NCI-H1092 (cell line): ENCODE measurements at regions not wholly inside any gene's neighbourhood (a gene's known extent, or its start where the extent isn't known, plus 50 kb on each side); places are given as distances from the start of the nearest gene placed in this dataset.
A peak's percentile ranks its signal among the peaks of the same experiment; 100 is the strongest.

Experiments used
- DNase-seq: peaks from one replicate; lab custom pipeline; 2025; lab: John Stamatoyannopoulos, UW

DNA sequence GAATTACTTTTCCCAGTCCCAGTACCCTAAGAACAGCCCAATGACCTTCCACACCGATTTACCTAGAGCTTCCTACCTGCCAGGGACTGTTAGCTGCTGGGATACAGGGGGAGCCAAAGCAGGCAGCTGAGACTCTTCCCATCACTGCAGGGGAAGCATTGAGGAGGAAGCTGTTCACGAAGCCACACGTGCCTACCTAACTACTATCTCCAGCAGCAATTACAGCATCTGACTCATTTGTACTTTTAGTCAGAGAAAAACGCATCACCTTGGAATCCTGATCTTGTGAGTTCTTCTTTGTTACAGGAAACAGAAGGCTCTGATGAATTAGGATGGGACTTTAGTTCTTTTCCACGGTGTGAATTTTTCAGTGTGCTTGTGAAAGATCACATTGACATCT is 113.7 kb upstream of the DHX40 start:
- no peak for DNase-seq

DNA sequence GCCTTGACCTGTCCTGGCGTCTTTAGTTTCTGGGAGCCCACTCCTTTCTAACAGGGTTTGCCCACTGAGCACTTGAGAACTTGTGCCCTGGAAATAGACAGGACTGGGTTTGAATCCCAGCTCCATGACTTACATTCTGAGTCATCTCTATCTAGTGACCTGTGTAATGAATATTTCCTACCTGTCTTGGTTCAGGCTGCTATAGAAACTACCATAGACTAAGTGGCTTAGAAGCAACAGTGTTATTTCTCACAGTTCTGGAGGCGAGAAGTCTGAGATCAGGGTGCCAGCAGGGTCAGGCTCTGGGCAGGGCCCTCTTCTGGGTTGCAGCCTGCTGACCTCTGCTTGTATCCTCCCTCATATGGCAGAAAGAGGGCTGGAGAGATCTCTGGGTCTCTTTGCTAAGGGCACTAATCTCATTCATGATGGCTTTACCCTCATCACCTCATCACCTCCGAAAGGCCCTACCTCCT is 110.7 kb upstream of the DHX40 start:
- DNase-seq = no peak

DNA sequence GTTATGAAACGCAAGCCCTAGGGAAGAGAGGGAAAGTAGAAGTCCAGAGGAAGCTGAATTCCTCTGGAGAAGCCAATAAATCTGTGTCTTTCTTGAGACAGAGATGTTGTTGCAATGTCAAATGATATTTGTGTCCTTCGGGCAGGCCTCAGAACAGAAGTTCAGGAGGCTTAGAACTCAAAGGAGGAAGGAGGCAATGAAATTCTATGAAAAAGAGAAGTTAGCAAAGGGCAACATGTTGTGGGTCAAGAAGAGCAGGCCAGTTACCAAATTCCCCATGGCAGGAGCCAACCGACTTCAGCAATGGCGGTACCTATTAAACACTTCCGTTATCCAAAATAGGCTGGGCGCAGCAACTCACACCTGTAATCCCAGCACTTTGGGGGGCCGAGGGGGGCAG is 109.0 kb upstream of the DHX40 start:
- no peak for DNase-seq

DNA sequence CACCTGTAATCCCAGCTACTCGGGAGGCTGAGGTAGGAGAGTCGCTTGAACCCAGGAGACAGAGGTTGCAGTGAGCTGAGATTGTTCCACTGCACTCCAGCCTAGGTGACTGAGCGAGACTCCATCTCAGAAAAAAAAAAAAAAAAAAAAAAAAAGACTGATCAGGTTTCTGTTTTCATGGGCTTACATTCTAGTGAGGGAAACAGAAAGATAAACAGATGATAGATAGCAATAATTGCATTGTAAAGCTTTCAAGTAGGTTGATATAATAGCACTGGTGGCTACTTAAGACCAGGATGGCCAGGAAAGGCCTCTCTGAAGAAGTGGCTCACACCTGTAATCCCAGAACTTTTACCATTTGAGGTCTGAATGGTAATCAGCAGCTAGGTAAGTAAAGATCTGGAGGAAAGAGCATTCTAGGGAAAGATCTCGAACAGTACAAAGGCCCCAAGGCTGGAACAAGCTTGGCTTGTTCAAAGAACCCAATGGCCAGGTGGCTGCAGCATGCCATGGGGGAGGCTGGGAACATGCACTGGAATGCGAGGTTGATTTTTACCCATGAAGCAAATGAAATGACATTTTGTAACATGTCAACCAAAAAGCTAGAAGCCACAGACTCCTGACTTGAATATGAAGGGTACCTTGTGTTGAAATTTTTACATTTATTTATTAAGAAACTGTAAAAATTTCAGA is 108.3 kb upstream of the DHX40 start:
- no peak for DNase-seq

DNA sequence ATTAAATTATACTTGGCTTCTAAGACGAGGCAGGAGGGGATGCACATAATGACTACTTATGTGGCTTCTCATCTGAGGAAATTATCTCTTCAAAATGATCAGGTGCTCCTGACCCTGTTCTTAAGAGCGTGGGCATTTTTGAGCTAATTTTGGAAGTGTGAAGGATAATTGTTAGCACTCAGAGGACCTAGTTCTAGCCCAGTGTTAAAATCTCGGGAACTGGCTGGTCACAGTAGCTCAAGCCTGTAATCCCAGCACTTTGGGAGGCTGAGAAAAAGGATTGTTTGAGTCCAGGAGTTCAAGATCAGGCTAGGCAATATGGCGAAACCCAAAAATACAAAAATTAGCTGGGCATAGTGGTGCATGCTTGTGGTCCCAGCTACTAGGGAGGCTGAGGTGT is 103.0 kb upstream of the DHX40 start:
- DNase-seq = no peak

DNA sequence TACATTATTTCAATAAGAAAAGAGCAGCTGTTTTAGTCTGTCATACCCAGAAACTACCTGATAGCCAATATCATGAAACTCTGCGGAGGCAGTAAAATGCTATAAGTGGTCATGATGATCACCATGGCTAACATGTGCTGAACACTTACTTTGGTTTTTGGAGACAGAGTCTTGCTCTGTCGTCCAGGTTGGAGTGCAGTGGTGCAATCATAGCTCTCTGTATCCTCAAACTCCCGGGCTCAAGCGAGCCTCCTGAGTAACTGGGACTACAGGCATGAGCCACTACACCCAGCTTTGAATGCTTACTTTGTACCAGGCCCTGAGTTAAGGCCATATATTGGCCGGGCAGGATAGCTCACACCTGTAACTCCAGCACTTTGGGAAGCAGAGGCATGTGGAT is 101.2 kb upstream of the DHX40 start:
- no peak for DNase-seq

DNA sequence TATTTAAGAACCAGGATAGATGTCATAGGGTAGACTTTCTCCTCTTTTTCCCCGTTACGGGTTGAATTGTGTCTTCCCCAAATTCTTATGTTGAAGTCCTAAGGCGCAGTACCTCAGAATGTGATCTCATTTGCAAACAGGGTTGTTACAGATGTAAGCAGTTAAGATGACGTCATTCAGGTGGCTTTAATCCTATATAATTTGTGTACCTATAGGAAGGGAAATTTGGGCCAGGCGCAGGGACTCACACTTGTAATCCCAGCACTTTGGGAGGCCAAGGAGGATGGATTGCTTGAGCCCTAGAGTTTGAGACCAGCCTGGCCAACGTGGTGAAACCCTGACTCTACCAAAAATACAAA is 99.5 kb upstream of the DHX40 start:
- DNase-seq = no peak

DNA sequence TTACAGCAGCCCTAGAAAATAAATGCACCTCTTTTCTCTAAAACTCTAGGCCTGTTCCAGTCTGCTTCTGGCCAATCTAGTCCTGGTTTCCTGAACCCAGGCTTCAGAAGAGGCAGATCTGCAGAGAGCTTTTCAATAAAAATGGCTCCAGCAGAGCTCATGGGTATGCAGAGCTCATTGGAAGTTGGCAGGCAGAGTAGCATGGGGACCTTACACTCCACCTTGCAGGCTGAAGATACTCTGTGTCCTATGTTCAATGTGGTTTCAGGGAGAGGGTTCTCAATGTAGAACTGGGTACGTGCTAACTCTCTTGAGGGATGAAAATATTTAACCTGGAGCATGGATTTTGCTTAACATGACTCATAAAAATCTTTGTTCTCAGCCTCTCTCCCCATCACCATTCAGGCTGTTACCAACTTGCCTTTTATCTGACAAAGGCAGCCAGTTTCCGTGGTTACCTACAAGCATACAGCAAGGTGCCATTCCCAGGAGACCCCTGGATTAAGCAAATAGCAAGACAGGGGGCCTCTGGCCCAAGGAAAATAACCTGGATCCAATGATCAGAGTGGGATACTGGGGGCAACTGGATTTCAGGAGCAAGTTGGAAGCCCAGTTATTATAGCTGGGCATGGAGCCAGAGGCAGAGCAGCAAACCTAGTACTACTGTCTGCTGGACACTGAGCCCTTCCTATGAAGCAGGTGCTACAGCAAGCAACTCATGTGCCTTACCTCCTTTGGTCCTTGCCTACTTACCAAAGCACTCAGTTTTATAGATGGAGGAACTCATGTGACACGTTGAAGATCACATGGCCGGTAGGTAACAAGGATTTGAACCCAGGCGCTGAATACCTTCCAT is 98.2 kb upstream of the DHX40 start:
- DNase-seq = peak; percentile 12

DNA sequence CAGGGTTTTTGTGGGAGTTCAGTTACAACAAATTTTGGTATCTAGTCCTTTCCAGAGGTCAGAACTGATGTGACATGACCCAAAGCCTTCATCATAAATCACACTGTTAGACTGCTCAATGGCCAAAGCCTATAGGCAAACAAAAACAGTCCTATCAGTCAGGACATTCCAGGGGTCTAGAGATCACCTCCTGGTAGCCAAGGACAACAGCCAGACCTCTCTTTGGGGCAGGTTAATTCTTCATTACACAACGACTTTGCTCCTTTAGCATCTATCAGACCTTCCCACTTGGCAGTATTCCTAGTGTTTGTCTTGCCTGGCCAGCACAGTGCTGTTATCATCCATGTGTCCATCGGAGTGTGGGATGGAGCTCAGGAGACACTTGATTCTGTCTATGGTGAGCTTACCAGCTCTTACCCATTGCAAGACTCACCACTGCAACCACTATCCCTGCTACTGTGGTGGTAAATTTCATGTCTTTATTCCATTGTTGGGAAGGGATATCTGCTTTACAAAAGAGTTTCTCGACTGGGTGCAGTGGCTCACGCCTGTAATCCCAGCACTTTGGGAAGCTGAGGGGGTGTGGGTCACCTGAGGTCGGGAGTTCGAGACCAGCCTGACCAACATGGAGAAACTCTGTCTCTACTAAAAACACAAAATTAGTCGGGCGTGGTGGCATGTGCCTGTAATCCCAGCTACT is 95.5 kb upstream of the DHX40 start:
- no peak for DNase-seq

DNA sequence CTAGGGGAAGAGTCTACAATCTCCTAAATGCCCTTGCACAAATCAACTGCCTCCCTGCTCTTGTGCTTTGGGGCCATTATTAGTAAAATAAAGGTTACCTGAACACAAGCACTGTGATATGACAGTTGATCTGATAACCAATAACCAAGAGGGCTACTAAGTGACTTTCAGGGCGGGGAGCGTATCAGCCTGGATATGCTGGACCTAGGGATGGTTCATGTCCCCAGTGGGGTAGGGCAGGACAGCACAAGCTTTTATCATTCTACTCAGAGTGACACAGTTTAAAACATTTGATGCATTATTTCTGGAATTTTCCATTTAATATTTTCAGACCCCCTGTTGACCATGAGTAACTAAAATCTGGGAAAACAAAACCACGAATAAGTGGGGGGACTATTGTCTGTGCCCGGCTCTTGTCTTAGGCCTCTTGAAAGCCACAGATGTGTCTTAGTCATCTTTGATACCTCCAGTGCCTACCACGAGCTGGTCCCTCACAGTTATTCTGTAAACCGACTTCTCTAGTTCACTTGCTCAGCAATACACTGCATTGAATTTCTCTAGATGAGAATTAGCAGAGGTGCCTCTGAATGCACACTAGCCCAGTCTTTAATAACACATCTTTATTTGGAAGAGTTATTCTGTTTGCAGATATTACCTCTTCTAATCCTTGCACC is 94.6 kb upstream of the DHX40 start:
- no peak for DNase-seq

DNA sequence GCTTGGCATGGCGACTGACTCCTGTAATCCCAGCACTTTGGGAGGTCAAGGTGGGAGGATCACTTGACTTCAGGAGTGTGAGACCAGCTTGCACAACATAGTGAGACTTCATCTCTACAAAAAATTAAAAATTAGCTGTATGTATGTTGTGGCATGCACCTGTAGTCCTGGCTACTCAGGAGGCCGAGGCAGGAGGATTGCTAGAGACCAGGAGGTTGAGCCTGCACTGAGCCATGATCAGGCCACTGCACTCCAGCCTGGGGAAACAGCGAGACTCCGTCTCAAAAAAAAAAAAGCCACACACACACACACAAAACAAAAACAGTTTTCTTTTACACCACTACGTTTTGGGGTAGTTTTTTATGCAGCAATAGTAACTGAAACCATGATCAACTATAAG is 89.0 kb upstream of the DHX40 start:
- DNase-seq = no peak

DNA sequence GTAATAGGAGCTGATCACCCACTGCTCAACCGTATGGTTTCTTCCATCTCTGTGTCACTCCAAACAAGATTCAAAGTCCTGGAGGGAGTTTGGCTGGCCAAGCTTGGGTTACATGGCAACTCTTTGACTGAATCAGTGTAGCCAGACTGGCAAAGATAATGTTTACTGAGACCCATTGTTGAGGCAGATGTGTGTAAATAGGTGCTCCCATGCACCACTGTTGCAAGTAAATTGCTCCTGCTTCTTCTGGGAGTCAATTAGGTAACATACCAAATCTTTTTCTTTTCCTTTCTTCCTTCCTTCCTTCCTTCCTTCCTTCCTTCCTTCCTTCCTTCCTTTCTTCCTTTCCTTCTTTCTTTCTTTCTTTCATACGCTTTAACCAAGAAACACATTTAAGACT is 86.3 kb upstream of the DHX40 start:
- DNase-seq = no peak

DNA sequence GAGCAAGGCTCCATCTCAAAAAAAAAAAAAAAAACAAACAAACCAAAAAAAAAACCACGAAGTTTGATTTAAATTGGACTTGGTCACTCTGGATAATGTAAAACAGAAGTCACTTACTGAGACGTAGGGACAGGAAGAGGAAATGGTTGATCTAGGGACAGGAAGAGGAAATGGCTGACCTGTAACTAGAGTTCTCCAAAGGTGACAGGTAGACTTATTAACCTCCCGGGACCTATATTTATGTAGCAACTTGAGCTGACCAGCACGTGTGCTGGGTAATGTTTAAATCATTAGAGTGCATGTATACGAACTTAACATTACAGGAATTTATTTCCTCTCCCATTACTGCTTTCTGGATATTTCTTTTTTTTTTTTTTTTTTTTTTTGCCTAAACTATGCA is 81.5 kb upstream of the DHX40 start:
- DNase-seq = no peak

DNA sequence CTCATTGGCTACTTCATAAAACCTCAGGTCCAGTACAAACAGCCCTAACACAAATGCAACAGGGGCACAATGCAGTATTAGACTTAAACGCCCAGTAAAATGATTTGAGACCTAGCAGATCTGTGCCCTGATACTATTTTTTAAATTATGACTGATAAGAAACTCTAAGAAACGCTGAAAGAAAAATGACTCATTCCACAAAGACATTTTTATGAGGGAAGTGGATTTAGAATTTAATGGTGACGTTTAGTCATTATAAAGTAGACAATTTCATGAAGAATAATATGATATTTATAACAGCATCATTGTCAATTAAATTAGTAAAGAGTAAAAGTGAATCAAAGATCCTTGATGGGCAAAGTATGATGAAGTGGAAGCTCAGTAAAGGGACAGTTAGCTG is 80.4 kb upstream of the DHX40 start:
- DNase-seq = no peak

DNA sequence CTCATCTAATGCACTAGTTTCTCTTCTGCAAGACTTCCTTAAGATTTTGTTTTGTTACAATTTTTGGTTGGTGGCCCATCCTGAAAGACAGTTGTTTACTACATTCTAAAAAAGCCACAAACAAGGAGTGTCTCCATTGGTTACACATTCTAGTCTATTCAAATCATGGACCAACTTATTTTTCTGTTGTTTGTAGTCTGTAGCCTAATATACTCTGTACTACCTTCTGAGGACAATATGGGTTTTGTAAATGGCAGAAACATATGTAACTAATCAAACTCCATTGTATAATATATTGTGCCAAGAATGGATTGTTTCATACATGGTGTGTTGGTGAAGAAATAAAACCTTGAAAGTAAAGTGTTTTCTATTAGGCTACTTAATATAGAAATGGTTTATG is 79.5 kb upstream of the DHX40 start:
- no peak for DNase-seq

DNA sequence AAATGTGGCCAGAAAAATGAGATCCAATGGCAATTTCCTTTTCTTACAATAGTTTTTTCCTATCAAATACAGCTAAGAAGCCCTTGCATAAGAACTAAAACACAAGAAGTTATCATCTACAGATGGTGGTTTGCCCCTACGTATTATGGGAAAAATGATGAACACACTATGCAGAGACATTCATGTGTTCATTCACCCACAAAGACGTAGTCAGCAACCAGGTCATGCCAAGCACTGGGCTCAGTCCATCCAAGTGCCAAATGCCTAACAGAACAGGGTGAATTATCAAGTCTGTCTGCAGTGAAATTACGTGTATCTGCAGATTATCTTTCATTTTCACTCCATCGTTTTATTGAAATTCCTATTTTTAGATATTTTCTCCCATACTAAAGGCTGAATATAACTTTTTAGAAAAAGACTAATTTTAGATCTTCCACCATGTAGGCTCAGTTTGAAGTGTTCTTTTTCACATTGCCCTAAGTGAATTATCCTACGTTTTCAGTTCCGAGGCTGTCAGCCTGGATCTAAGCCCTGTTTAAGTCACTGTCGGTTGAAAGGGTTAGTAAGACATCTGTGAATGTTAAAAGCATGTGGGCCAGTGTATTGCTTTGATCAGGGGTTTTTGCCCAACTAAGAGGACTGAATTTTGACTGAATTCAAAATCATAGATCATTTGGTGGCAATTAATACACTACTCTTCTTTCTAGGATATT is 78.1 kb upstream of the DHX40 start:
- no peak for DNase-seq

DNA sequence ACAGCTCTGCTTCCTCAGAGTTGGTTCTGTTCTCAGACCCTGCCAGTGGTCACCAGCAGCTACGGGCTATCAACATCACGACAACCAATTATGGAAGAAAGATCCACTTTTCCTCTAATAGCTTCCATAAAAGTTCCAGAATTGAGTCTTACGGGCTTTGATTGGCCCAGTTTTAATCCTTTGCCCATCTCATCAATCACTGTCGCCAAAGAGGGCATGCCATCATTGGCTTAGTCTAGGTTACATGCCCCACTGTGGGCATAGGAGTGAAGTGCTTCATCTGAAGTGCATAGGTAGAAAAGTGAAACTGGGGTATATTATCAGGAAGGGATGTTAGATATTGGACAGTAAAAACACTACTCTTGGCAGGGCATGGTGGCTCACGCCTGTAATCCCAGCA is 76.6 kb upstream of the DHX40 start:
- no peak for DNase-seq

DNA sequence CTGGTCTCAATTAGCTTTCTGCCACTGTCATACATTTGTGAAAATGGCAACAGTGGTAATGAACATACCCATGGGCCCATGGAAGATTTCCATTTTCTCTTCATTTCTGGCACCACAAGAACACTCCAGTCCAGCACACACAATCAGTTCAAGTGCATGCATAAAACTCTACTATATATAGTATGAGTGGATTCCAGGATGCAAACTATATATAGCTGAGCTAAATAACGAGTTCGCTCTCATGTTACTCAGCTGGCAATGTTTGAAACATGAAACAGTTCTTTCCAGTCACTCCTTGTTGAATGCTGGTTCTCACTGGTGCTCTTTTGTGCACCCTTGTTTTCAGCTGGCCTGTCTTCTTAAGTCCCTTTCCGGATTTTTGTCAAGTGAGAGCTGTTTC is 75.2 kb upstream of the DHX40 start:
- DNase-seq = no peak

DNA sequence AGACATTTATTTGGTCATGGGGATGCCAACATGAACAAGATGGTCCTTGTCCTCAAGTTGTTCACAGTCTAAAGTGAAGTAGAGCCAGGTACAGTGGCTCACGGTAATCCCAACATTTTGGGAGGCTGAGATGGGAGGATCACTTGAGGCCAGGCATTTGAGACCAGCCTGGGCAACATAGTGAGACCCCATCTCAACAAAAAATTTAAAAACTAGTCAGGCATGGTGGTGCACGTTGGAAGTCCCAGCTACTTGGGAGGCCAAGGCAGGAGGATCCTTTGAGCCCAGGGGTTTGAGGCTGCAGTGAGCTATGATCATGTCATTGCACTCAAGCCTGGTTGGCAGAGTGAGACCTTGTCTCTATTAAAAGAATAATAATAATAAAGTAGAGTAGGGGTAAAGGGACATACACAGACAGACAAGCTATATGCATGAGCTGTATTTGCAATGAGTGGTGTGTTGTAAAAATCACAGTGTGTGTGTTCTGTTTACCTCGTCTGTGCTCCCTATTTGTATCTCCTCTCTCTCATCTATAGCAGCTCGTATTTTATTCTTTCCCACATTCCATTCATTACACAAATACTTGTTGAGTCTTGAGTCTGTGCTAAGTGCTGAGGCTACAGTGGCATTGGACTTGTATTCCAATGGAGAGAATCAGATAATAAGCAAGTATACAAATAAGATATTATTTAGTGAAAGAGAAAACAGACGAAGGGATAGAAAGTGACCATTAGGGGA is 73.9 kb upstream of the DHX40 start:
- DNase-seq = no peak

DNA sequence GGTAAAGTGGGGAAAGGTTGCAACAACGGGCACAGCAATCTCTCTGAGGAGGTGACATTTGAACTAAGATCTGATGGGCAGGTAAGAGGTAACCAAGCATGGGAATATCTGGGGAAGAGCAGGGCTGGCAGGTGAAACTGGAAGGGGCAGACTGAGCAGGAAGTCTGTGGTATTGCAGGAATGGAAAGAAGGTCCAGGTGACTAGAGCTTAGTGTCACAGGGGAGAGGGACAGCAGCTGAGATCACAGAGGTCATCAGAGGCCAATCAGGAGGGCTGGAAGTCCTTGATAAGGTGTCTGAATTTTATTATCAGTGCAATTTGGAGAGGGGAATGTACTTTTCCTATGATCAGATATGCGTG is 73.3 kb upstream of the DHX40 start:
- DNase-seq = no peak

DNA sequence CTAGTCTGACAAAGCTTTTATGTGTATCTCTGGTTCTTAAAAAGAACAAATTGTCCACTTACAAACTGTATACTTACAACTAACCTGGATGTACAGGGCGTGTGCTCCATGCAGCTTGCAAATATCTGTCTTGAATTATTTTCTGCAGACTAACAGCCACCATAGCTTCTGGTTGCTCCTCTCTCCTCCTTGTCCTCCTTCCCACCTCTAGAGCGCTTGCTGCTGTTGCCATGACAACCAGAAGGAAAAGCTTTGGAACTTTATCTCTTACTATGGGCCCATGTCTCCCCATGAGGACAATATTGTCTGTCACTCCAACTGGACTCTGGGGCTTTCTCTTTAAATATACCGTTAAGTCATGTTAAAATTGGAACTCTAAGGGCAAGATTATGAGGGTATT is 71.5 kb upstream of the DHX40 start:
- DNase-seq = no peak
